PC-9 (cell line): ENCODE measurements at regions not wholly inside any gene's neighbourhood (a gene's known extent, or its start where the extent isn't known, plus 50 kb on each side); places are given as distances from the start of the nearest gene placed in this dataset.

Experiments
- EZH2 ChIP-seq: fragments of 200-600 bp; sonication (generic); IDR thresholded peaks from 2 replicates; pipeline ENCODE4 v1.8.0; 2017; ENCODE audit warnings: antibody characterized with exemption, low read depth
- TF ChIP-seq, protein P1 (sequence below): fragments of 200-600 bp; sonication (generic); conservative IDR thresholded peaks from 2 replicates; pipeline ENCODE4 v1.6.1; 2017; ENCODE audit warnings: mixed run types, antibody characterized with exemption, mild to moderate bottlenecking, moderate library complexity

GRCh38 chr5:72601861-72602260 lies 94.7 kb upstream of the ZNF366 start:
- TF ChIP-seq EZH2 = no peak
- TF ChIP-seq, protein P1, sequence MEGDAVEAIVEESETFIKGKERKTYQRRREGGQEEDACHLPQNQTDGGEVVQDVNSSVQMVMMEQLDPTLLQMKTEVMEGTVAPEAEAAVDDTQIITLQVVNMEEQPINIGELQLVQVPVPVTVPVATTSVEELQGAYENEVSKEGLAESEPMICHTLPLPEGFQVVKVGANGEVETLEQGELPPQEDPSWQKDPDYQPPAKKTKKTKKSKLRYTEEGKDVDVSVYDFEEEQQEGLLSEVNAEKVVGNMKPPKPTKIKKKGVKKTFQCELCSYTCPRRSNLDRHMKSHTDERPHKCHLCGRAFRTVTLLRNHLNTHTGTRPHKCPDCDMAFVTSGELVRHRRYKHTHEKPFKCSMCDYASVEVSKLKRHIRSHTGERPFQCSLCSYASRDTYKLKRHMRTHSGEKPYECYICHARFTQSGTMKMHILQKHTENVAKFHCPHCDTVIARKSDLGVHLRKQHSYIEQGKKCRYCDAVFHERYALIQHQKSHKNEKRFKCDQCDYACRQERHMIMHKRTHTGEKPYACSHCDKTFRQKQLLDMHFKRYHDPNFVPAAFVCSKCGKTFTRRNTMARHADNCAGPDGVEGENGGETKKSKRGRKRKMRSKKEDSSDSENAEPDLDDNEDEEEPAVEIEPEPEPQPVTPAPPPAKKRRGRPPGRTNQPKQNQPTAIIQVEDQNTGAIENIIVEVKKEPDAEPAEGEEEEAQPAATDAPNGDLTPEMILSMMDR = no peak
